H9 (cell line): ENCODE measurements at regions not wholly inside any gene's neighbourhood (a gene's known extent, or its start where the extent isn't known, plus 50 kb on each side); places are given as distances from the start of the nearest gene placed in this dataset.

Source experiments
- DNase-seq: peaks from one replicate; pipeline ENCODE4 v3.0.0-alpha.2; 2017
- H2AFZ ChIP-seq: one replicate; pipeline ENCODE4 v1.6.1; 2013; ENCODE audit warnings: mild to moderate bottlenecking, low read length, control low read depth, moderate library complexity
- H2AK5ac ChIP-seq: 2 replicates; pipeline ENCODE4 v1.6.1; 2013; ENCODE audit warnings: low read length, control low read depth, mixed read lengths; ENCODE audit not compliant: insufficient read length
- H2BK120ac ChIP-seq: one replicate; pipeline ENCODE4 v1.6.1; 2013; ENCODE audit warnings: low read depth, mild to moderate bottlenecking, low read length, control low read depth, inconsistent platforms; ENCODE audit not compliant: poor library complexity, severe bottlenecking
- H2BK12ac ChIP-seq: 2 replicates; pipeline ENCODE4 v1.6.1; 2013; ENCODE audit warnings: low read length, control low read depth, mixed read lengths, low read depth; ENCODE audit not compliant: insufficient read length
- H2BK15ac ChIP-seq: 2 replicates; pipeline ENCODE4 v1.6.1; 2013; ENCODE audit warnings: low read depth, low read length, control low read depth
- H2BK20ac ChIP-seq: one replicate; pipeline ENCODE4 v1.6.1; 2013; ENCODE audit warnings: low read depth, mild to moderate bottlenecking, low read length, control low read depth, inconsistent platforms; ENCODE audit not compliant: poor library complexity, severe bottlenecking
- H2BK5ac ChIP-seq: 2 replicates; pipeline ENCODE4 v1.6.1; 2013; ENCODE audit warnings: low read length, control low read depth, mixed read lengths; ENCODE audit not compliant: insufficient read length
- H3K14ac ChIP-seq: 2 replicates; pipeline ENCODE4 v1.6.1; 2013; ENCODE audit warnings: low read length, control low read depth; ENCODE audit not compliant: insufficient read depth
- H3K18ac ChIP-seq: 2 replicates; pipeline ENCODE4 v1.6.1; 2013; ENCODE audit warnings: low read depth, mild to moderate bottlenecking, mixed read lengths, low read length, control low read depth; ENCODE audit not compliant: insufficient read length
- H3K23ac ChIP-seq: 2 replicates; pipeline ENCODE4 v1.6.1; 2013; ENCODE audit warnings: low read length, control low read depth, mixed read lengths, low read depth; ENCODE audit not compliant: insufficient read length
- H3K23me2 ChIP-seq: 2 replicates; pipeline ENCODE4 v1.6.1; 2013; ENCODE audit warnings: low read depth, mild to moderate bottlenecking, mixed read lengths, low read length, control low read depth; ENCODE audit not compliant: insufficient read length, poor library complexity, severe bottlenecking
- H3K27ac ChIP-seq: 2 replicates; pipeline ENCODE4 v1.5.1; 2013; ENCODE audit warnings: low read length, control low read depth, mixed read lengths, low read depth; ENCODE audit not compliant: insufficient read length
- H3K27me3 ChIP-seq: 2 replicates; pipeline ENCODE4 v1.6.1; 2013; ENCODE audit warnings: low read length, control low read depth, inconsistent platforms; ENCODE audit not compliant: insufficient read depth
- H3K4ac ChIP-seq: 2 replicates; pipeline ENCODE4 v1.6.1; 2013; ENCODE audit warnings: low read depth, mild to moderate bottlenecking, control low read depth, inconsistent platforms, low read length, moderate library complexity
- H3K4me1 ChIP-seq: 2 replicates; pipeline ENCODE4 v1.6.1; 2013; ENCODE audit warnings: low read length, control low read depth, inconsistent platforms; ENCODE audit not compliant: insufficient read depth
- H3K4me2 ChIP-seq: 2 replicates; pipeline ENCODE4 v1.6.1; 2013; ENCODE audit warnings: low read length, control low read depth, mixed read lengths; ENCODE audit not compliant: insufficient read length, insufficient read depth
- H3K56ac ChIP-seq: 2 replicates; pipeline ENCODE4 v1.6.1; 2013; ENCODE audit warnings: low read depth, mild to moderate bottlenecking, mixed read lengths, low read length, control low read depth; ENCODE audit not compliant: insufficient read length
- H3K79me1 ChIP-seq: 2 replicates; pipeline ENCODE4 v1.6.1; 2013; ENCODE audit warnings: low read depth, mild to moderate bottlenecking, moderate library complexity, low read length, control low read depth, inconsistent platforms; ENCODE audit not compliant: insufficient read depth, poor library complexity, severe bottlenecking
- H3K79me2 ChIP-seq: 2 replicates; pipeline ENCODE4 v1.6.1; 2013; ENCODE audit warnings: low read length, control low read depth, inconsistent platforms; ENCODE audit not compliant: insufficient read depth
- H3K9ac ChIP-seq: 2 replicates; pipeline ENCODE4 v1.6.1; 2013; ENCODE audit warnings: low read length, control low read depth, mixed read lengths; ENCODE audit not compliant: insufficient read length; ENCODE audit errors: extremely low read depth
- H3K9me3 ChIP-seq: one replicate; pipeline ENCODE4 v1.6.1; 2013; ENCODE audit warnings: low read depth, low read length, inconsistent platforms; ENCODE audit not compliant: control insufficient read depth
- H3T11ph ChIP-seq: one replicate; pipeline ENCODE4 v1.6.1; 2013; ENCODE audit warnings: mild to moderate bottlenecking, low read length, control low read depth, inconsistent platforms
- H4K20me1 ChIP-seq: one replicate; pipeline ENCODE4 v1.6.1; 2013; ENCODE audit not compliant: control insufficient read depth, insufficient read length, insufficient read depth
- H4K5ac ChIP-seq: 2 replicates; pipeline ENCODE4 v1.6.1; 2013; ENCODE audit warnings: low read depth, mild to moderate bottlenecking, mixed read lengths, low read length, control low read depth; ENCODE audit not compliant: insufficient read length
- H4K8ac ChIP-seq: replicated peaks from 2 replicates; pipeline ENCODE4 v1.6.1; 2013; ENCODE audit warnings: low read length, control low read depth, mixed read lengths, low read depth; ENCODE audit not compliant: insufficient read length
- H4K91ac ChIP-seq: 2 replicates; pipeline ENCODE4 v1.6.1; 2013; ENCODE audit warnings: low read depth, mild to moderate bottlenecking, moderate library complexity, mixed read lengths, low read length, control low read depth; ENCODE audit not compliant: insufficient read length
- H3K27ac Mint-ChIP-seq, 3 experiments: 2 replicates in 2 of 3; 3 replicates in 1 of 3; pipeline ENCODE4 v1.8.0; 2020 to 2021; ENCODE audit warnings: mixed read lengths in 3 of 3, mild to moderate bottlenecking in 1 of 3, moderate library complexity in 1 of 3
- H3K27me3 Mint-ChIP-seq: 2 replicates; pipeline ENCODE4 v1.8.0; 2021; ENCODE audit warnings: low read depth, mild to moderate bottlenecking, moderate library complexity, mixed read lengths
- H3K36me3 Mint-ChIP-seq, 3 experiments: 2 replicates in 2 of 3; 3 replicates in 1 of 3; pipeline ENCODE4 v1.8.0; 2020 to 2021; ENCODE audit warnings: low read depth in 3 of 3, mixed read lengths in 3 of 3; ENCODE audit not compliant: insufficient read depth in 1 of 3
- H3K4me1 Mint-ChIP-seq, 2 experiments: 2 replicates each; pipeline ENCODE4 v1.8.0; 2020; ENCODE audit warnings: mixed read lengths in 2 of 2
- H3K4me3 Mint-ChIP-seq, 2 experiments: 2 replicates in 1 of 2; 3 replicates in 1 of 2; pipeline ENCODE4 v1.8.0; 2020 to 2021; ENCODE audit warnings: mild to moderate bottlenecking in 2 of 2, mixed read lengths in 2 of 2, moderate library complexity in 1 of 2
- H3K9me3 Mint-ChIP-seq, 2 experiments: 2 replicates in 1 of 2; 3 replicates in 1 of 2; pipeline ENCODE4 v1.8.0; 2020; ENCODE audit warnings: mild to moderate bottlenecking in 2 of 2, mixed read lengths in 2 of 2, moderate library complexity in 1 of 2
- CTCF ChIP-seq: fragments of 200-600 bp; sonication (generic); conservative IDR thresholded peaks from 3 replicates; pipeline ENCODE4 v1.8.0; 2021; ENCODE audit warnings: antibody characterized with exemption, mild to moderate bottlenecking
- WGBS: extraction: QIAGEN DNeasy Blood & Tissue Kit; methylation state at CpG from one replicate; pipeline ENCODE4 v1.1.7; 2013; ENCODE audit warnings: missing lambda C conversion rate, low lambda C conversion rate, mixed read lengths; ENCODE audit not compliant: insufficient read length; ENCODE audit errors: extremely low coverage; 5-methylcytosine and 5-hydroxymethylcytosine counted together

GRCh38 chr14:54229136-54229535 lies 167.7 kb upstream of the CDKN3 start:
- no peaks in the 10 kb centered on the region for H3K79me1 ChIP-seq
- no peak overlapping the region for H3K4ac ChIP-seq
- H2BK20ac ChIP-seq = no peak overlapping the region
- H3T11ph ChIP-seq = no peak overlapping the region
- H2BK12ac ChIP-seq = no peak overlapping the region
- no peak overlapping the region for H3K9ac ChIP-seq
- H4K5ac ChIP-seq = no peak overlapping the region
- H3K4me1 ChIP-seq = no peaks in the 10 kb centered on the region
- H3K23ac ChIP-seq = no peak overlapping the region
- H3K79me2 ChIP-seq = no peaks in the 10 kb centered on the region
- no peak overlapping the region for H2BK15ac ChIP-seq
- H4K8ac ChIP-seq = no peak overlapping the region
- H3K27me3 ChIP-seq = no peaks in the 10 kb centered on the region
- no peak overlapping the region for H3K14ac ChIP-seq
- H3K36me3 Mint-ChIP-seq = peaks cover 6 to 12% (median 6%) of the 10 kb centered on the region in 3 experiments; a peak in 5 of 7 replicates
- H3K27me3 Mint-ChIP-seq = peaks cover 1% of the 10 kb centered on the region; the same call in 1 of the 2 replicates
- no CpG with 5 or more reads among the region's 1 CpG for WGBS
- no peak overlapping the region for H2BK120ac ChIP-seq
- no peak overlapping the region for H3K27ac Mint-ChIP-seq
- H3K56ac ChIP-seq = no peak overlapping the region
- H4K20me1 ChIP-seq = no peaks in the 10 kb centered on the region
- DNase-seq = no peak
- no peak overlapping the region for H2AFZ ChIP-seq
- H2AK5ac ChIP-seq = no peak overlapping the region
- no peaks in the 10 kb centered on the region for H3K23me2 ChIP-seq
- no peak overlapping the region for H3K27ac ChIP-seq
- peaks cover 7 to 14% of the 10 kb centered on the region in 2 experiments for H3K9me3 Mint-ChIP-seq
- no peak overlapping the region for H4K91ac ChIP-seq
- H3K4me2 ChIP-seq = no peak overlapping the region
- no peak for TF ChIP-seq CTCF
- H2BK5ac ChIP-seq = no peak overlapping the region
- H3K9me3 ChIP-seq = no peaks in the 10 kb centered on the region
- H3K4me1 Mint-ChIP-seq = no peaks in the 10 kb centered on the region
- no peak overlapping the region for H3K4me3 Mint-ChIP-seq
- H3K18ac ChIP-seq = no peak overlapping the region
